IMR-90 (cell line): ENCODE measurements at regions not wholly inside any gene's neighbourhood (a gene's known extent, or its start where the extent isn't known, plus 50 kb on each side); places are given as distances from the start of the nearest gene placed in this dataset.

ENCODE experiments used
- ATAC-seq: fragments of 200-7000 bp; cut with Tn5 transposase; 2 replicates; pipeline ENCODE4 v1.9.1; 2020; ENCODE audit warnings: low read depth, mild to moderate bottlenecking, moderate library complexity
- BruUV-seq: library from RNA; stranded (reverse); fragments of 400-500 nt; replicated peaks from 2 replicates; lab custom pipeline; 2021; lab: Mats Ljungman, UMichigan
- CTCF ChIA-PET: fragments of 300-600 bp; formaldehyde crosslinking; extraction: SDS; loops from one replicate; lab custom pipeline; 2021; ENCODE audit warnings: antibody characterized with exemption; lab: Yijun Ruan, JAX
- POLR2A ChIA-PET: fragments of 300-600 bp; sonication (Branson Sonifier 250); formaldehyde crosslinking; loops from one replicate; lab custom pipeline; 2022; ENCODE audit warnings: antibody characterized with exemption; ENCODE audit not compliant: unreplicated experiment; lab: Charles Lee
- DNase-seq: peaks from one replicate; pipeline ENCODE4 v3.0.0; 2013
- H2AFZ ChIP-seq: replicated peaks from 2 replicates; pipeline ENCODE3; 2013; ENCODE audit warnings: low read length, mild to moderate bottlenecking; ENCODE audit not compliant: poor library complexity
- H2AK5ac ChIP-seq: 2 replicates; pipeline ENCODE4 v1.6.1; 2013; ENCODE audit warnings: low read depth, low read length, inconsistent platforms
- H2AK9ac ChIP-seq: replicated peaks from 2 replicates; pipeline ENCODE3; 2013; ENCODE audit warnings: mild to moderate bottlenecking, low read depth, low read length, moderate library complexity; ENCODE audit not compliant: poor library complexity
- H2BK120ac ChIP-seq: 2 replicates; pipeline ENCODE4 v1.6.1; 2013; ENCODE audit warnings: low read depth, low read length, inconsistent platforms
- H2BK15ac ChIP-seq: 3 replicates; pipeline ENCODE4 v1.6.1; 2013; ENCODE audit warnings: low read depth, low read length, inconsistent platforms
- H2BK20ac ChIP-seq: 2 replicates; pipeline ENCODE4 v1.6.1; 2013; ENCODE audit warnings: low read depth, mild to moderate bottlenecking, inconsistent platforms, low read length, moderate library complexity
- H2BK5ac ChIP-seq: 2 replicates; pipeline ENCODE4 v1.6.1; 2013; ENCODE audit warnings: mild to moderate bottlenecking, low read depth, low read length, inconsistent platforms; ENCODE audit not compliant: poor library complexity, severe bottlenecking
- H3K14ac ChIP-seq: replicated peaks from 2 replicates; pipeline ENCODE4 v1.6.1; 2013; ENCODE audit warnings: low read depth, low read length, inconsistent platforms
- H3K18ac ChIP-seq: 2 replicates; pipeline ENCODE4 v1.6.1; 2013; ENCODE audit warnings: low read depth, low read length, control low read depth
- H3K23ac ChIP-seq: 2 replicates; pipeline ENCODE4 v1.6.1; 2013; ENCODE audit warnings: low read depth, low read length, inconsistent platforms
- H3K27ac ChIP-seq: 2 replicates; pipeline ENCODE4 v1.5.1; 2013; ENCODE audit warnings: mild to moderate bottlenecking, control low read depth, low read length; ENCODE audit not compliant: insufficient read depth
- H3K27me3 ChIP-seq: 2 replicates; pipeline ENCODE4 v1.6.1; 2013; ENCODE audit warnings: low read length; ENCODE audit not compliant: control insufficient read depth, insufficient read depth
- H3K36me3 ChIP-seq: 2 replicates; pipeline ENCODE4 v1.6.1; 2013; ENCODE audit warnings: low read length, mixed read lengths; ENCODE audit not compliant: control insufficient read depth, insufficient read depth
- H3K4ac ChIP-seq: 2 replicates; pipeline ENCODE4 v1.6.1; 2013; ENCODE audit warnings: low read depth, low read length, inconsistent platforms
- H3K4me1 ChIP-seq: 2 replicates; pipeline ENCODE4 v1.6.1; 2013; ENCODE audit warnings: low read length, mixed read lengths; ENCODE audit not compliant: control insufficient read depth, insufficient read depth
- H3K4me2 ChIP-seq: 2 replicates; pipeline ENCODE4 v1.6.1; 2013; ENCODE audit warnings: low read depth, mild to moderate bottlenecking, control low read depth, low read length, moderate library complexity
- H3K4me3 ChIP-seq: 2 replicates; pipeline ENCODE4 v1.5.1; 2013; ENCODE audit warnings: low read depth, mild to moderate bottlenecking, control low read depth, low read length, moderate library complexity; ENCODE audit not compliant: insufficient read depth
- H3K56ac ChIP-seq: 2 replicates; pipeline ENCODE4 v1.6.1; 2013; ENCODE audit warnings: low read length, inconsistent platforms; ENCODE audit not compliant: insufficient read depth; ENCODE audit errors: extremely low read depth
- H3K79me1 ChIP-seq, 2 experiments: 2 replicates each; pipeline ENCODE4 v1.6.1; 2013; ENCODE audit warnings: low read length in 2 of 2, inconsistent platforms in 1 of 2, low read depth in 1 of 2
- H3K9ac ChIP-seq: 2 replicates; pipeline ENCODE4 v1.6.1; 2013; ENCODE audit warnings: low read depth, low read length, control low read depth
- H3K9me1 ChIP-seq: 2 replicates; pipeline ENCODE4 v1.6.1; 2013; ENCODE audit warnings: low read length, inconsistent platforms; ENCODE audit not compliant: insufficient read depth
- H3K9me3 ChIP-seq: 2 replicates; pipeline ENCODE4 v1.6.1; 2013; ENCODE audit warnings: low read length; ENCODE audit not compliant: control insufficient read depth, insufficient read depth
- H4K20me1 ChIP-seq: 2 replicates; pipeline ENCODE4 v1.6.1; 2013; ENCODE audit warnings: low read length, inconsistent platforms; ENCODE audit not compliant: insufficient read depth
- H4K5ac ChIP-seq: 2 replicates; pipeline ENCODE4 v1.6.1; 2013; ENCODE audit warnings: mild to moderate bottlenecking, low read depth, low read length, control low read depth
- H4K8ac ChIP-seq, 2 experiments: 2 replicates each; pipeline ENCODE4 v1.6.1; 2013; ENCODE audit warnings: low read depth in 2 of 2, low read length in 2 of 2, control low read depth in 1 of 2, inconsistent platforms in 1 of 2
- H4K91ac ChIP-seq: 2 replicates; pipeline ENCODE4 v1.6.1; 2013; ENCODE audit warnings: low read depth, low read length, inconsistent platforms; ENCODE audit not compliant: insufficient read depth
- FOS ChIP-seq: fragments of 150-350 bp; IDR thresholded peaks from 2 replicates; pipeline ENCODE4 v1.6.1; 2016; ENCODE audit warnings: low read depth, low read length
- MAZ ChIP-seq: IDR thresholded peaks from 2 replicates; pipeline ENCODE4 v1.6.1; 2012; ENCODE audit warnings: low read depth, mild to moderate bottlenecking, low read length, improper control_type of control experiment, moderate library complexity, borderline replicate concordance
- NFE2L2 ChIP-seq: fragments of 150-350 bp; IDR thresholded peaks from 2 replicates; pipeline ENCODE4 v1.6.1; 2016; ENCODE audit warnings: low read depth, mild to moderate bottlenecking, low read length
- RFX5 ChIP-seq: IDR thresholded peaks from 2 replicates; pipeline ENCODE4 v1.8.0; 2012; ENCODE audit warnings: low read depth, mild to moderate bottlenecking, low read length, moderate library complexity
- SMC3 ChIP-seq: fragments of 150-350 bp; IDR thresholded peaks from 2 replicates; pipeline ENCODE4 v1.6.1; 2016; ENCODE audit warnings: low read depth, mild to moderate bottlenecking, antibody characterized with exemption, low read length, moderate library complexity
- USF2 ChIP-seq: fragments of 150-350 bp; IDR thresholded peaks from 2 replicates; pipeline ENCODE4 v1.6.1; 2017; ENCODE audit warnings: mild to moderate bottlenecking, antibody characterized with exemption, low read length, low read depth
- WGBS, 2 experiments: methylation state at CpG; one replicate each; pipeline versions ENCODE4 v1.1.5 to v1.1.7; 2013; ENCODE audit warnings: missing lambda C conversion rate in 2 of 2; ENCODE audit not compliant: insufficient read length in 1 of 2; ENCODE audit errors: extremely low coverage in 2 of 2; 5-methylcytosine and 5-hydroxymethylcytosine counted together
- dilution Hi-C: fragments of 300-500 bp; cut with HindIII; formaldehyde crosslinking; loops from one replicate; pipeline ENCODE4 v1.14.3; 2018; ENCODE audit warnings: low sequenced_read_pairs; ENCODE audit not compliant: unreplicated experiment
- in situ Hi-C: fragments of 300-500 bp; cut with MboI; formaldehyde crosslinking; loops from 3 replicates; pipeline ENCODE4 v1.14.3; 2019; ENCODE audit warnings: low sequenced_read_pairs, inconsistent platforms, mixed read lengths
- intact Hi-C: fragments of 100-400 bp; cut with micrococcal nuclease; formaldehyde crosslinking; loops from 2 replicates; pipeline ENCODE4 v1.10.0; 2022

- no TSS peak for BruUV-seq
- Histone ChIP-seq H3K4me1 (no peaks in the 10 kb centered on the region), H2BK15ac (no peak overlapping the region), H2BK5ac (no peak overlapping the region), H3K18ac (no peak overlapping the region), H3K4me2 (no peak overlapping the region), H4K20me1 (no peaks in the 10 kb centered on the region), H3K56ac (no peak overlapping the region), H4K8ac (no peak overlapping the region), H2BK20ac (no peak overlapping the region), H3K9me3 (no peaks in the 10 kb centered on the region), H3K36me3 (no peaks in the 10 kb centered on the region), H3K23ac (no peak overlapping the region), H2AK5ac (no peak overlapping the region), H3K79me1 (no peaks in the 10 kb centered on the region), H3K9ac (no peak overlapping the region), H3K27me3 (no peaks in the 10 kb centered on the region), H3K14ac (no peak overlapping the region), H3K4me3 (no peak overlapping the region), H2AFZ (no peak overlapping the region), H3K9me1 (no peaks in the 10 kb centered on the region), H4K91ac (no peak overlapping the region), H3K4ac (no peak overlapping the region), H2AK9ac (no peak overlapping the region), H2BK120ac (no peak overlapping the region), H3K27ac (no peak overlapping the region), H4K5ac (no peak overlapping the region)
- intact Hi-C loops: no loop called here
- ChIA-PET CTCF (no interaction called here), POLR2A (no interaction called here)
- in situ Hi-C loops: no loop called here
- WGBS, 2 experiments: no CpG with 5 or more reads among the region's 4 CpGs
- no peak for ATAC-seq
- dilution Hi-C loops: no loop called here
- no peak for DNase-seq
- no peak for TF ChIP-seq USF2
- TF ChIP-seq RFX5: no peak
- no peak for TF ChIP-seq FOS
- TF ChIP-seq MAZ: no peak
- no peak for TF ChIP-seq SMC3
- TF ChIP-seq NFE2L2: no peak
These were observed 303.9 kb downstream of the PDCD6IP start for GRCh38 chr3:34102288-34102687.
